H1 (cell line): ENCODE measurements at regions not wholly inside any gene's neighbourhood (a gene's known extent, or its start where the extent isn't known, plus 50 kb on each side); places are given as distances from the start of the nearest gene placed in this dataset.

Source experiments
- CHD2 ChIP-seq: IDR thresholded peaks from 2 replicates; pipeline ENCODE4 v1.6.1; 2012; ENCODE audit warnings: low read length, improper control_type of control experiment
- EGR1 ChIP-seq: IDR thresholded peaks from 2 replicates; pipeline ENCODE4 v1.6.1; 2011; ENCODE audit warnings: low read depth, low read length, borderline replicate concordance
- EP300 ChIP-seq, 2 experiments: IDR thresholded peaks; 1 replicate in 1 of 2; 2 replicates in 1 of 2; pipeline ENCODE4 v1.6.1; 2011 to 2012; ENCODE audit warnings: low read depth in 2 of 2, low read length in 2 of 2, mild to moderate bottlenecking in 2 of 2, borderline replicate concordance in 1 of 2, inconsistent platforms in 1 of 2, moderate library complexity in 1 of 2
- EZH2 ChIP-seq: fragments of 200-600 bp; sonication (generic); IDR thresholded peaks from 2 replicates; pipeline ENCODE4 v1.7.1; 2012; ENCODE audit warnings: low read depth, mild to moderate bottlenecking, moderate library complexity, low read length, inconsistent platforms; ENCODE audit not compliant: severe bottlenecking
- HDAC2 ChIP-seq, 2 experiments: fragments of 300-600 bp in 1 of 2; sonication (generic) in 1 of 2; IDR thresholded peaks; 2 replicates each; pipeline ENCODE4 v1.6.1; 2011 to 2012; ENCODE audit warnings: low read depth in 2 of 2, low read length in 2 of 2, mild to moderate bottlenecking in 2 of 2, moderate library complexity in 2 of 2, borderline replicate concordance in 1 of 2, inconsistent platforms in 1 of 2
- JUN ChIP-seq: IDR thresholded peaks from 2 replicates; pipeline ENCODE4 v1.6.1; 2011; ENCODE audit warnings: low read depth, mild to moderate bottlenecking, improper control_type of control experiment, low read length
- POLR2AphosphoS5 ChIP-seq: IDR thresholded peaks from 2 replicates; pipeline ENCODE4 v1.6.1; 2011; ENCODE audit warnings: low read depth, low read length
- SP1 ChIP-seq: IDR thresholded peaks from 2 replicates; pipeline ENCODE4 v1.6.1; 2011; ENCODE audit warnings: low read depth, low read length
- TBP ChIP-seq: IDR thresholded peaks from 2 replicates; pipeline ENCODE4 v1.6.1; 2011; ENCODE audit warnings: low read depth, low read length, improper control_type of control experiment
- YY1 ChIP-seq: IDR thresholded peaks from 2 replicates; pipeline ENCODE4 v1.6.1; 2011; ENCODE audit warnings: low read depth, mild to moderate bottlenecking, low read length
- TF ChIP-seq, protein P1 (sequence below), 3 experiments: IDR thresholded peaks; 1 replicate in 2 of 3; 2 replicates in 1 of 3; pipeline versions ENCODE4 v1.5.1 to v1.6.1; 2011; ENCODE audit warnings: low read length in 3 of 3, mild to moderate bottlenecking in 3 of 3, inconsistent platforms in 2 of 3, low read depth in 1 of 3, moderate library complexity in 1 of 3; ENCODE audit not compliant: insufficient read depth in 1 of 3; ENCODE audit errors: control extremely low read depth in 1 of 3
- TF ChIP-seq, protein P2 (sequence below): IDR thresholded peaks from 2 replicates; pipeline ENCODE4 v1.6.1; 2011; ENCODE audit warnings: low read length, improper control_type of control experiment
- TF ChIP-seq, protein P3 (sequence below): IDR thresholded peaks from 2 replicates; pipeline ENCODE4 v1.6.1; 2012; ENCODE audit warnings: inconsistent platforms

DNA sequence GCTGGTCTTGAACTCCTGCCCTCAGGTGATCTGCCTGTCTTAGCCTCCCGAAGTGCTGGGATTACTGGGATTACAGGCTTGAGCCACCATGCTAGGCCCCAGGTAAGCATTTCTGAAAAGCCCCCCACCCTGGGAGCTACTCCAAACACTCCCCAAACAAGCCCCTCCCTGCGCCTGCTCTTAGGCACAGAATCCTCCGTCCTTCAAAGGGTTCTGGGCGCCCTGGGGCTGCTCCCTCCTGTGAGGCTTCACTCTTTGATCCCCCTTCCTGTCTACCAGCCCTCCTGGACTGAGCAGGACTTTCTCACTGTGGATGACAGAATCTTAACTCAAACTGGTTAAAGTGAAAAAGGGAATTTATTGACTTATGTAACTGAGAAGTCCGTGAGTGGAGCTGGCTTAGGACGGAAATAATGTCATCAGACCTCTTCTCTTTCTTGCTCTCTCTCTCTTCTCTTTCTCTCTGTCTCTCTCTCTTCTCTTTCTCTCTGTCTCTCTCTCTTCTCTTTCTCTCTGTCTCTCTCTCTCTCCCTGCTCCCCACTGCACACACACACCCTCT, 66.9 kb upstream of the CLMN start:
- TF ChIP-seq EZH2, result no peak
- TF ChIP-seq, protein P1, sequence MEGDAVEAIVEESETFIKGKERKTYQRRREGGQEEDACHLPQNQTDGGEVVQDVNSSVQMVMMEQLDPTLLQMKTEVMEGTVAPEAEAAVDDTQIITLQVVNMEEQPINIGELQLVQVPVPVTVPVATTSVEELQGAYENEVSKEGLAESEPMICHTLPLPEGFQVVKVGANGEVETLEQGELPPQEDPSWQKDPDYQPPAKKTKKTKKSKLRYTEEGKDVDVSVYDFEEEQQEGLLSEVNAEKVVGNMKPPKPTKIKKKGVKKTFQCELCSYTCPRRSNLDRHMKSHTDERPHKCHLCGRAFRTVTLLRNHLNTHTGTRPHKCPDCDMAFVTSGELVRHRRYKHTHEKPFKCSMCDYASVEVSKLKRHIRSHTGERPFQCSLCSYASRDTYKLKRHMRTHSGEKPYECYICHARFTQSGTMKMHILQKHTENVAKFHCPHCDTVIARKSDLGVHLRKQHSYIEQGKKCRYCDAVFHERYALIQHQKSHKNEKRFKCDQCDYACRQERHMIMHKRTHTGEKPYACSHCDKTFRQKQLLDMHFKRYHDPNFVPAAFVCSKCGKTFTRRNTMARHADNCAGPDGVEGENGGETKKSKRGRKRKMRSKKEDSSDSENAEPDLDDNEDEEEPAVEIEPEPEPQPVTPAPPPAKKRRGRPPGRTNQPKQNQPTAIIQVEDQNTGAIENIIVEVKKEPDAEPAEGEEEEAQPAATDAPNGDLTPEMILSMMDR (IDR thresholded peaks at IDR 0.05; ENCODE audit: control extremely low read depth in 1 of 3, insufficient read depth in 1 of 3, low read depth in 1 of 3, low read length in 3 of 3), result no peak
- TF ChIP-seq POLR2AphosphoS5, result no peak
- TF ChIP-seq HDAC2 (IDR thresholded peaks at IDR 0.05; ENCODE audit: borderline replicate concordance in 1 of 2, low read depth in 2 of 2, low read length in 2 of 2), result no peak
- no peak for TF ChIP-seq SP1
- TF ChIP-seq EP300 (IDR thresholded peaks at IDR 0.05; ENCODE audit: borderline replicate concordance in 1 of 2, low read depth in 2 of 2, low read length in 2 of 2), result no peak
- TF ChIP-seq, protein P2, sequence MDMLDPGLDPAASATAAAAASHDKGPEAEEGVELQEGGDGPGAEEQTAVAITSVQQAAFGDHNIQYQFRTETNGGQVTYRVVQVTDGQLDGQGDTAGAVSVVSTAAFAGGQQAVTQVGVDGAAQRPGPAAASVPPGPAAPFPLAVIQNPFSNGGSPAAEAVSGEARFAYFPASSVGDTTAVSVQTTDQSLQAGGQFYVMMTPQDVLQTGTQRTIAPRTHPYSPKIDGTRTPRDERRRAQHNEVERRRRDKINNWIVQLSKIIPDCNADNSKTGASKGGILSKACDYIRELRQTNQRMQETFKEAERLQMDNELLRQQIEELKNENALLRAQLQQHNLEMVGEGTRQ, result no peak
- no peak for TF ChIP-seq YY1
- no peak for TF ChIP-seq JUN
- TF ChIP-seq EGR1, result no peak
- no peak for TF ChIP-seq TBP
- TF ChIP-seq, protein P3, sequence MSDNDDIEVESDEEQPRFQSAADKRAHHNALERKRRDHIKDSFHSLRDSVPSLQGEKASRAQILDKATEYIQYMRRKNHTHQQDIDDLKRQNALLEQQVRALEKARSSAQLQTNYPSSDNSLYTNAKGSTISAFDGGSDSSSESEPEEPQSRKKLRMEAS, result no peak
- TF ChIP-seq CHD2, result no peak
